K562 (cell line): ENCODE measurements at regions not wholly inside any gene's neighbourhood (a gene's known extent, or its start where the extent isn't known, plus 50 kb on each side); places are given as distances from the start of the nearest gene placed in this dataset.
"Not testable (repeated sequence)": the region's sequence is repeated elsewhere in the genome, so short reads cannot be mapped to it uniquely, and the experiment has no call there.

Experiments used
- ATAC-seq: fragments of 200-7000 bp; cut with Tn5 transposase; 3 replicates; pipeline ENCODE4 v1.9.1; 2020; ENCODE audit warnings: moderate library complexity
- BruUV-seq: library from RNA; stranded (reverse); fragments of 400-500 nt; replicated peaks from 2 replicates; lab custom pipeline; 2021; lab: Mats Ljungman, UMichigan
- CTCF ChIA-PET: fragments of 300-600 bp; formaldehyde crosslinking; extraction: SDS; loops from one replicate; lab custom pipeline; 2021; ENCODE audit warnings: low intra/inter-chr PET ratio; lab: Yijun Ruan, JAX
- POLR2A ChIA-PET: fragments of 300-600, 350-650 bp; sonication (Branson Sonifier 250); formaldehyde crosslinking; extraction: SDS; loops from one replicate; lab custom pipeline; 2021; ENCODE audit warnings: antibody characterized with exemption, inconsistent platforms; lab: Yijun Ruan, JAX
- DNase-seq, 4 experiments: peaks; one replicate each; pipeline versions ENCODE4 v3.0.0 to v3.0.0-alpha.2; 2011 to 2018; ENCODE audit warnings: low spot score in 3 of 4, mixed read lengths in 3 of 4; ENCODE audit errors: extremely low read depth in 1 of 4
- FAIRE-seq: peaks from 2 replicates; lab custom pipeline; 2011; peaks lifted over from hg19 to GRCh38; lab: Jason Lieb, UNC
- H2AFZ ChIP-seq: 2 replicates; pipeline ENCODE4 v1.6.0; 2011; ENCODE audit warnings: low read depth, low read length, control low read depth, inconsistent platforms
- H3K27ac ChIP-seq: fragments of 200-600 bp; 3 replicates; pipeline ENCODE4 v1.8.0; 2011; ENCODE audit warnings: low read depth, mild to moderate bottlenecking, control low read depth, inconsistent platforms, low read length, moderate library complexity, mixed read lengths; ENCODE audit errors: extremely low read depth
- H3K27me3 ChIP-seq, 2 experiments: fragments of 300-600 bp in 1 of 2; 2 replicates in 1 of 2; 3 replicates in 1 of 2; pipeline versions ENCODE4 v1.6.0 to v1.8.0; 2011; ENCODE audit warnings: inconsistent platforms in 2 of 2, low read length in 2 of 2, mild to moderate bottlenecking in 1 of 2, mixed read lengths in 1 of 2, moderate library complexity in 1 of 2; ENCODE audit not compliant: control insufficient read depth in 2 of 2, insufficient read depth in 2 of 2
- H3K36me3 ChIP-seq: fragments of 300-600 bp; 3 replicates; pipeline ENCODE4 v1.8.0; 2011; ENCODE audit warnings: mild to moderate bottlenecking, low read length, inconsistent platforms; ENCODE audit not compliant: control insufficient read depth, insufficient read depth
- H3K4me1 ChIP-seq, 2 experiments: fragments of 200-600 bp in 1 of 2; replicated peaks in 1 of 2; 2 replicates in 1 of 2; 3 replicates in 1 of 2; pipeline versions ENCODE4 v1.5.1 to v1.8.0; 2011; ENCODE audit warnings: inconsistent platforms in 2 of 2, low read length in 2 of 2, mild to moderate bottlenecking in 1 of 2, mixed read lengths in 1 of 2, moderate library complexity in 1 of 2; ENCODE audit not compliant: control insufficient read depth in 2 of 2, insufficient read depth in 2 of 2
- H3K4me2 ChIP-seq: 2 replicates; pipeline ENCODE4 v1.6.1; 2011; ENCODE audit warnings: low read length, control low read depth, inconsistent platforms, mixed read lengths; ENCODE audit not compliant: insufficient read depth
- H3K4me3 ChIP-seq: fragments of 200-600 bp; sonication (generic), shearing (Covaris generic); 2 replicates; pipeline ENCODE4 v1.5.1; 2016; ENCODE audit warnings: control low read depth, inconsistent platforms
- H3K79me2 ChIP-seq: fragments of 200-600 bp; 3 replicates; pipeline ENCODE4 v1.8.0; 2011; ENCODE audit warnings: low read length, inconsistent platforms; ENCODE audit not compliant: control insufficient read depth, insufficient read depth
- H3K9ac ChIP-seq, 2 experiments: 2 replicates each; pipeline versions ENCODE4 v1.6.0 to v1.6.1; 2011; ENCODE audit warnings: low read depth in 2 of 2, low read length in 2 of 2, control low read depth in 1 of 2, inconsistent platforms in 1 of 2, mild to moderate bottlenecking in 1 of 2, mixed read lengths in 1 of 2; ENCODE audit not compliant: insufficient read depth in 1 of 2
- H3K9me1 ChIP-seq: one replicate; pipeline ENCODE4 v1.6.0; 2011; ENCODE audit warnings: inconsistent platforms, mild to moderate bottlenecking, low read length, moderate library complexity; ENCODE audit not compliant: control insufficient read depth, insufficient read depth
- H3K9me3 ChIP-seq: replicated peaks from 2 replicates; pipeline ENCODE4 v1.5.1; 2011; ENCODE audit warnings: low read depth, low read length, inconsistent platforms; ENCODE audit not compliant: control insufficient read depth, insufficient read depth
- H4K20me1 ChIP-seq: replicated peaks from 2 replicates; pipeline ENCODE4 v1.6.1; 2011; ENCODE audit warnings: low read length, inconsistent platforms, mixed read lengths; ENCODE audit not compliant: control insufficient read depth, insufficient read depth
- WGBS: fragments of 100-300 bp; shearing (Covaris generic); methylation state at CpG from one replicate; pipeline ENCODE4 v1.1.6; 2016; ENCODE audit warnings: low coverage, mixed read lengths; ENCODE audit not compliant: insufficient coverage; ENCODE audit errors: missing lambda C conversion rate; 5-methylcytosine and 5-hydroxymethylcytosine counted together
- in situ Hi-C: fragments of 300-500 bp; cut with MboI; formaldehyde crosslinking; loops from 4 replicates; pipeline ENCODE4 v1.15.0; 2018; ENCODE audit warnings: inconsistent platforms, mixed read lengths
- intact Hi-C: fragments of 100-400 bp; cut with micrococcal nuclease; formaldehyde crosslinking; loops from 2 replicates; pipeline ENCODE4 v1.14.2; 2022
- TF ChIP-seq, protein P1 (sequence below): fragments of 450-650 bp; IDR thresholded peaks from 2 replicates; pipeline ENCODE4 v1.6.1; 2016; ENCODE audit warnings: mild to moderate bottlenecking, moderate library complexity

DNA sequence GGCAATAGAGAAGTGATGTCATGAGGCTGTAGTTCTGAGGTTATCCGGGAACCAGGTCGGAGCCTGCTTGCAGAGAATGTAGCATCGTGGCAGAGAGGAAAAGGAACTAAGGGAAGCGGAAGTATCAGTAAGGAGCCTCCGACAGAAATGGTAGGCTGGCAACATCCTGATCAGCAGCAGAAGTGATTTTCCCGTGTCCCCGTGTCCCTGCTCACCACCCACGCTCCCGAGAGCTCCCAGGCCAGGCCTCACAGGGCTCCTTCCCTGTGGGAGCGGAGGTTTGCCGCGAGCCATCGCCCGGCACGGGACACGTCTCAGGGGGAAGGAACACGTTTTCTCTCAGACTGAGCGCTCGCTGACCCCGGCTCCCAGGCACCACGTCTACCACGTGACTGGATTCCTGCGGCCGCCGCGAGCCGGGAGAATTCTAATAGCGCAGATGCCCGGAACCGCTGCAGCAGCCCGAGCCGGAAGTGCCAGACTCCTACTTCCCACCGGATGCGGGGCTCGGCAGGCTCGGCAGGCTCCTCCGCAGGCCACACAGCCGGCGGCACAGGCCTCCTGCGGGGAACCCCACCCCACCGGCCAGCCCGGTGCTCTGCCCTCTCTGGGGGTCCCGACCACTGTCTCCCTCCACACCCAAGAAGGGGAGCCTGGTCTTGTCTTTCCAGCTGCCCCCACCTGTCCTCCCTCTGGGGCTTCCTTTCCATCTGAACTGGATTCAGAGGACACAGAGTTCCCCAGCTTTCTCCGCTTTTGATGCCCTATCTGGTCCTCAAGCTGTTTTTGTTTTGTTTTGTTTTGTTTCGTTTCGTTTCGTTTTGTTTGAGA is 99.3 kb downstream of the BDH1 start (continued):
- TF ChIP-seq, protein P1, sequence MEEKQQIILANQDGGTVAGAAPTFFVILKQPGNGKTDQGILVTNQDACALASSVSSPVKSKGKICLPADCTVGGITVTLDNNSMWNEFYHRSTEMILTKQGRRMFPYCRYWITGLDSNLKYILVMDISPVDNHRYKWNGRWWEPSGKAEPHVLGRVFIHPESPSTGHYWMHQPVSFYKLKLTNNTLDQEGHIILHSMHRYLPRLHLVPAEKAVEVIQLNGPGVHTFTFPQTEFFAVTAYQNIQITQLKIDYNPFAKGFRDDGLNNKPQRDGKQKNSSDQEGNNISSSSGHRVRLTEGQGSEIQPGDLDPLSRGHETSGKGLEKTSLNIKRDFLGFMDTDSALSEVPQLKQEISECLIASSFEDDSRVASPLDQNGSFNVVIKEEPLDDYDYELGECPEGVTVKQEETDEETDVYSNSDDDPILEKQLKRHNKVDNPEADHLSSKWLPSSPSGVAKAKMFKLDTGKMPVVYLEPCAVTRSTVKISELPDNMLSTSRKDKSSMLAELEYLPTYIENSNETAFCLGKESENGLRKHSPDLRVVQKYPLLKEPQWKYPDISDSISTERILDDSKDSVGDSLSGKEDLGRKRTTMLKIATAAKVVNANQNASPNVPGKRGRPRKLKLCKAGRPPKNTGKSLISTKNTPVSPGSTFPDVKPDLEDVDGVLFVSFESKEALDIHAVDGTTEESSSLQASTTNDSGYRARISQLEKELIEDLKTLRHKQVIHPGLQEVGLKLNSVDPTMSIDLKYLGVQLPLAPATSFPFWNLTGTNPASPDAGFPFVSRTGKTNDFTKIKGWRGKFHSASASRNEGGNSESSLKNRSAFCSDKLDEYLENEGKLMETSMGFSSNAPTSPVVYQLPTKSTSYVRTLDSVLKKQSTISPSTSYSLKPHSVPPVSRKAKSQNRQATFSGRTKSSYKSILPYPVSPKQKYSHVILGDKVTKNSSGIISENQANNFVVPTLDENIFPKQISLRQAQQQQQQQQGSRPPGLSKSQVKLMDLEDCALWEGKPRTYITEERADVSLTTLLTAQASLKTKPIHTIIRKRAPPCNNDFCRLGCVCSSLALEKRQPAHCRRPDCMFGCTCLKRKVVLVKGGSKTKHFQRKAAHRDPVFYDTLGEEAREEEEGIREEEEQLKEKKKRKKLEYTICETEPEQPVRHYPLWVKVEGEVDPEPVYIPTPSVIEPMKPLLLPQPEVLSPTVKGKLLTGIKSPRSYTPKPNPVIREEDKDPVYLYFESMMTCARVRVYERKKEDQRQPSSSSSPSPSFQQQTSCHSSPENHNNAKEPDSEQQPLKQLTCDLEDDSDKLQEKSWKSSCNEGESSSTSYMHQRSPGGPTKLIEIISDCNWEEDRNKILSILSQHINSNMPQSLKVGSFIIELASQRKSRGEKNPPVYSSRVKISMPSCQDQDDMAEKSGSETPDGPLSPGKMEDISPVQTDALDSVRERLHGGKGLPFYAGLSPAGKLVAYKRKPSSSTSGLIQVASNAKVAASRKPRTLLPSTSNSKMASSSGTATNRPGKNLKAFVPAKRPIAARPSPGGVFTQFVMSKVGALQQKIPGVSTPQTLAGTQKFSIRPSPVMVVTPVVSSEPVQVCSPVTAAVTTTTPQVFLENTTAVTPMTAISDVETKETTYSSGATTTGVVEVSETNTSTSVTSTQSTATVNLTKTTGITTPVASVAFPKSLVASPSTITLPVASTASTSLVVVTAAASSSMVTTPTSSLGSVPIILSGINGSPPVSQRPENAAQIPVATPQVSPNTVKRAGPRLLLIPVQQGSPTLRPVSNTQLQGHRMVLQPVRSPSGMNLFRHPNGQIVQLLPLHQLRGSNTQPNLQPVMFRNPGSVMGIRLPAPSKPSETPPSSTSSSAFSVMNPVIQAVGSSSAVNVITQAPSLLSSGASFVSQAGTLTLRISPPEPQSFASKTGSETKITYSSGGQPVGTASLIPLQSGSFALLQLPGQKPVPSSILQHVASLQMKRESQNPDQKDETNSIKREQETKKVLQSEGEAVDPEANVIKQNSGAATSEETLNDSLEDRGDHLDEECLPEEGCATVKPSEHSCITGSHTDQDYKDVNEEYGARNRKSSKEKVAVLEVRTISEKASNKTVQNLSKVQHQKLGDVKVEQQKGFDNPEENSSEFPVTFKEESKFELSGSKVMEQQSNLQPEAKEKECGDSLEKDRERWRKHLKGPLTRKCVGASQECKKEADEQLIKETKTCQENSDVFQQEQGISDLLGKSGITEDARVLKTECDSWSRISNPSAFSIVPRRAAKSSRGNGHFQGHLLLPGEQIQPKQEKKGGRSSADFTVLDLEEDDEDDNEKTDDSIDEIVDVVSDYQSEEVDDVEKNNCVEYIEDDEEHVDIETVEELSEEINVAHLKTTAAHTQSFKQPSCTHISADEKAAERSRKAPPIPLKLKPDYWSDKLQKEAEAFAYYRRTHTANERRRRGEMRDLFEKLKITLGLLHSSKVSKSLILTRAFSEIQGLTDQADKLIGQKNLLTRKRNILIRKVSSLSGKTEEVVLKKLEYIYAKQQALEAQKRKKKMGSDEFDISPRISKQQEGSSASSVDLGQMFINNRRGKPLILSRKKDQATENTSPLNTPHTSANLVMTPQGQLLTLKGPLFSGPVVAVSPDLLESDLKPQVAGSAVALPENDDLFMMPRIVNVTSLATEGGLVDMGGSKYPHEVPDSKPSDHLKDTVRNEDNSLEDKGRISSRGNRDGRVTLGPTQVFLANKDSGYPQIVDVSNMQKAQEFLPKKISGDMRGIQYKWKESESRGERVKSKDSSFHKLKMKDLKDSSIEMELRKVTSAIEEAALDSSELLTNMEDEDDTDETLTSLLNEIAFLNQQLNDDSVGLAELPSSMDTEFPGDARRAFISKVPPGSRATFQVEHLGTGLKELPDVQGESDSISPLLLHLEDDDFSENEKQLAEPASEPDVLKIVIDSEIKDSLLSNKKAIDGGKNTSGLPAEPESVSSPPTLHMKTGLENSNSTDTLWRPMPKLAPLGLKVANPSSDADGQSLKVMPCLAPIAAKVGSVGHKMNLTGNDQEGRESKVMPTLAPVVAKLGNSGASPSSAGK, result peak; percentile 73

DNA sequence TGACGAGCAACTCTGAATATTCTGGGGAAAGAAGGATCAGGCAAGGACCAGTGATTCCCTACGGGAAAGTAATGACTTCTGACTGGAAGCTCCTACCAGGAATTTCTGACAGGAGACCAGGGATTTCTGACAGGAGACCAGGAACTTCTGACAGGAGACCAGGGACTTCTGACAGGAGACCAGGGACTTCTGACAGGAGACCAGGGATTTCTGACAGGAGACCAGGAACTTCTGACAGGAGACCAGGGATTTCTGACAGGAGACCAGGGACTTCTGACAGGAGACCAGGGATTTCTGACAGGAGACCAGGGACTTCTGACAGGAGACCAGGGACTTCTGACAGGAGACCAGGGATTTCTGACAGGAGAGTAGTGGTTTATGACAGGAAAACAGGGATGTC is 100.9 kb downstream of the BDH1 start:
- H4K20me1 ChIP-seq, DNase-seq, H3K79me2 ChIP-seq, H3K4me3 ChIP-seq, H3K9ac ChIP-seq, H3K27ac ChIP-seq, H3K9me3 ChIP-seq, BruUV-seq, FAIRE-seq, H3K9me1 ChIP-seq, H3K4me2 ChIP-seq, in situ Hi-C loops, H2AFZ ChIP-seq, H3K36me3 ChIP-seq, ATAC-seq: not testable (repeated sequence)
- H3K27me3 ChIP-seq, result peaks cover 3 to 24% of the 10 kb centered on the region in 2 experiments; a peak in 4 of 5 replicates
- POLR2A ChIA-PET, result interaction anchor here (0.9 to 2.1 kb wide), 4 partner anchors 10 to 157 kb away, joined by 4 to 5 read pairs (median 4); no protein-coding TSS in a partner anchor
- intact Hi-C loops, result loop anchor here (10.0 kb wide), 1 partner anchor 200 kb away; no protein-coding TSS in a partner anchor
- WGBS, result 0% methylated on average over 2 of the region's 2 CpGs
- CTCF ChIA-PET, result interaction anchor here (1.4 kb wide), 1 partner anchor 198 kb away, joined by 12 read pairs; no protein-coding TSS in a partner anchor
- peaks cover 8 to 16% of the 10 kb centered on the region in 2 experiments for H3K4me1 ChIP-seq
